Mesendoderm (in vitro differentiated cells): ENCODE measurements at regions not wholly inside any gene's neighbourhood (a gene's known extent, or its start where the extent isn't known, plus 50 kb on each side); places are given as distances from the start of the nearest gene placed in this dataset.

ENCODE experiments used
- DNase-seq: peaks from one replicate; pipeline ENCODE4 v3.0.0; 2013
- H2AK5ac ChIP-seq: 2 replicates; pipeline ENCODE4 v1.6.1; 2013; ENCODE audit warnings: low read length, inconsistent platforms
- H2BK120ac ChIP-seq: 2 replicates; pipeline ENCODE4 v1.6.1; 2013; ENCODE audit warnings: low read depth, mild to moderate bottlenecking, low read length, moderate library complexity, mixed read lengths
- H2BK15ac ChIP-seq: replicated peaks from 2 replicates; pipeline ENCODE4 v1.6.1; 2013; ENCODE audit warnings: low read depth, mild to moderate bottlenecking, moderate library complexity
- H2BK5ac ChIP-seq: 2 replicates; pipeline ENCODE4 v1.6.1; 2013; ENCODE audit warnings: low read length, inconsistent platforms
- H3K18ac ChIP-seq: 2 replicates; pipeline ENCODE4 v1.6.1; 2013; ENCODE audit warnings: mild to moderate bottlenecking, low read length, mixed read lengths
- H3K23ac ChIP-seq: one replicate; pipeline ENCODE4 v1.6.1; 2013; ENCODE audit warnings: low read length
- H3K27ac ChIP-seq: 2 replicates; pipeline ENCODE4 v1.5.1; 2013; ENCODE audit warnings: low read depth, mild to moderate bottlenecking, inconsistent platforms, low read length, moderate library complexity
- H3K27me3 ChIP-seq: 2 replicates; pipeline ENCODE4 v1.6.1; 2013; ENCODE audit warnings: low read length, control low read depth, mild to moderate bottlenecking, inconsistent platforms; ENCODE audit not compliant: insufficient read depth, poor library complexity
- H3K36me3 ChIP-seq: 2 replicates; pipeline ENCODE4 v1.6.1; 2013; ENCODE audit warnings: low read length, inconsistent platforms; ENCODE audit not compliant: control insufficient read depth, insufficient read depth
- H3K4ac ChIP-seq: one replicate; pipeline ENCODE4 v1.6.1; 2013; ENCODE audit warnings: low read depth, mild to moderate bottlenecking, low read length, moderate library complexity
- H3K4me1 ChIP-seq: 2 replicates; pipeline ENCODE4 v1.6.1; 2013; ENCODE audit warnings: low read depth, low read length, inconsistent platforms; ENCODE audit not compliant: control insufficient read depth
- H3K4me2 ChIP-seq: 2 replicates; pipeline ENCODE4 v1.6.1; 2013; ENCODE audit warnings: low read length
- H3K4me3 ChIP-seq: 2 replicates; pipeline ENCODE4 v1.5.1; 2013; ENCODE audit warnings: mild to moderate bottlenecking, low read length
- H3K56ac ChIP-seq: one replicate; pipeline ENCODE4 v1.6.1; 2013; ENCODE audit warnings: low read length
- H3K79me1 ChIP-seq: 2 replicates; pipeline ENCODE4 v1.6.1; 2013; ENCODE audit warnings: low read length, inconsistent platforms
- H3K79me2 ChIP-seq: 2 replicates; pipeline ENCODE4 v1.6.1; 2013; ENCODE audit warnings: mild to moderate bottlenecking, low read length; ENCODE audit not compliant: control insufficient read depth, insufficient read depth
- H3K9ac ChIP-seq: 2 replicates; pipeline ENCODE4 v1.6.1; 2013; ENCODE audit warnings: low read length, inconsistent platforms
- H4K5ac ChIP-seq: one replicate; pipeline ENCODE4 v1.6.1; 2013; ENCODE audit warnings: low read length
- H4K8ac ChIP-seq: one replicate; pipeline ENCODE4 v1.6.1; 2013; ENCODE audit warnings: low read depth, mild to moderate bottlenecking, control low read depth, low read length, moderate library complexity
- WGBS: extraction: QIAGEN DNeasy Blood & Tissue Kit; methylation state at CpG from one replicate; pipeline ENCODE4 v1.1.7; 2013; ENCODE audit warnings: low lambda C conversion rate, missing lambda C conversion rate; ENCODE audit not compliant: insufficient coverage; ENCODE audit errors: extremely low coverage; 5-methylcytosine and 5-hydroxymethylcytosine counted together

- no peak overlapping the region for H4K5ac ChIP-seq
- H3K9ac ChIP-seq: no peak overlapping the region
- H3K27ac ChIP-seq: no peak overlapping the region
- H3K79me2 ChIP-seq: no peaks in the 10 kb centered on the region
- H3K79me1 ChIP-seq: no peaks in the 10 kb centered on the region
- H3K36me3 ChIP-seq: no peaks in the 10 kb centered on the region
- no peak overlapping the region for H4K8ac ChIP-seq
- no CpG with 5 or more reads among the region's 16 CpGs for WGBS
- no peak overlapping the region for H2AK5ac ChIP-seq
- no peak overlapping the region for H3K4me3 ChIP-seq
- H2BK15ac ChIP-seq: no peak overlapping the region
- no peak overlapping the region for H3K56ac ChIP-seq
- H2BK120ac ChIP-seq: no peak overlapping the region
- H3K4me1 ChIP-seq: no peaks in the 10 kb centered on the region
- DNase-seq: peak; percentile 12
- H3K23ac ChIP-seq: no peak overlapping the region
- no peak overlapping the region for H2BK5ac ChIP-seq
- no peak overlapping the region for H3K4me2 ChIP-seq
- no peaks in the 10 kb centered on the region for H3K27me3 ChIP-seq
- H3K4ac ChIP-seq: no peak overlapping the region
- no peak overlapping the region for H3K18ac ChIP-seq
These were observed 53.3 kb upstream of the DACT2 start for GRCh38 chr6:168372889-168373288.

GRCh38 chr6:168373389-168373788 lies 53.8 kb upstream of the DACT2 start:
- Histone ChIP-seq H3K79me2 (no peaks in the 10 kb centered on the region), H4K8ac (no peak overlapping the region), H2AK5ac (no peak overlapping the region), H3K56ac (no peak overlapping the region), H3K27ac (no peak overlapping the region), H3K18ac (no peak overlapping the region), H2BK120ac (no peak overlapping the region), H3K4me2 (no peak overlapping the region), H4K5ac (no peak overlapping the region), H3K79me1 (no peaks in the 10 kb centered on the region), H3K4me1 (no peaks in the 10 kb centered on the region), H3K9ac (no peak overlapping the region), H3K27me3 (no peaks in the 10 kb centered on the region), H3K4me3 (no peak overlapping the region), H3K23ac (no peak overlapping the region), H2BK5ac (no peak overlapping the region), H3K4ac (no peak overlapping the region), H3K36me3 (no peaks in the 10 kb centered on the region), H2BK15ac (no peak overlapping the region)
- no peak for DNase-seq
- WGBS: no CpG with 5 or more reads among the region's 7 CpGs

- Histone ChIP-seq H3K36me3 (no peaks in the 10 kb centered on the region), H3K27ac (no peak overlapping the region), H2BK120ac (no peak overlapping the region), H3K9ac (no peak overlapping the region), H4K5ac (no peak overlapping the region), H3K18ac (no peak overlapping the region), H3K56ac (no peak overlapping the region), H4K8ac (no peak overlapping the region), H3K79me2 (no peaks in the 10 kb centered on the region), H3K27me3 (no peaks in the 10 kb centered on the region), H3K79me1 (no peaks in the 10 kb centered on the region), H3K4me2 (no peak overlapping the region), H2BK5ac (no peak overlapping the region), H3K23ac (no peak overlapping the region), H2BK15ac (no peak overlapping the region), H3K4me3 (no peak overlapping the region), H3K4ac (no peak overlapping the region), H3K4me1 (no peaks in the 10 kb centered on the region), H2AK5ac (no peak overlapping the region)
- WGBS: no CpG with 5 or more reads among the region's 13 CpGs
- no peak for DNase-seq
These were observed 54.5 kb upstream of the DACT2 start for GRCh38 chr6:168374051-168374502.

DNA sequence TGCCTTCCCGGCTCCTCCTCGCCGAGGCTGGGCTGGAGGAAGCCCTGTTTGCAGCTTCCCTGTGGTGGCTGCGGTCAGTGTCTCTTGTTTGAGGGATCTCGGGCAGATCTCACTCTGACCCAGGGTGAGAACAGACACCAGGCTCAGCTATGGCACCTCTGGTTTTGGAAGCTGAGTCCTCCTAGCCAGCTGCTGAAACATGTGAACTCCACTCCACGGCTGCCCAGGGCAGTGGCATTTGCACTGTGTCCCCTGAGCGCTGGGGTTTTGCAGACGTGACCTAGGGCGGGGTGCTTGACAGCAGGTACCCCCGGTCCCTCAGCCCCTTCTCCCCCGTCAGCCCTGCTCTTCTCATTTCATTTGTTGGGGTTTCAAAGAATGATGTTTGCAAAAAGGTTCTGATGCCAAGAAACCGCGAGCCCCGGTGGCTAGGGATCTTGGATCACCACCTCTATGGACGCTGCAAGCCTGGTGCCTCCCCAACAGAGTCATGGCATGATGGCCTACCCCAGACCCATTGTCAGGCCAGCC lies 55.0 kb upstream of the DACT2 start:
- Histone ChIP-seq H3K79me1 (no peaks in the 10 kb centered on the region), H3K4me3 (no peak overlapping the region), H4K8ac (no peak overlapping the region), H3K56ac (no peak overlapping the region), H3K36me3 (no peaks in the 10 kb centered on the region), H3K18ac (no peak overlapping the region), H2AK5ac (no peak overlapping the region), H3K27me3 (no peaks in the 10 kb centered on the region), H2BK15ac (no peak overlapping the region), H3K23ac (no peak overlapping the region), H2BK5ac (no peak overlapping the region), H3K4me1 (no peaks in the 10 kb centered on the region), H3K4me2 (no peak overlapping the region), H2BK120ac (no peak overlapping the region), H4K5ac (no peak overlapping the region), H3K79me2 (no peaks in the 10 kb centered on the region), H3K4ac (no peak overlapping the region), H3K9ac (no peak overlapping the region), H3K27ac (no peak overlapping the region)
- no peak for DNase-seq
- no CpG with 5 or more reads among the region's 15 CpGs for WGBS

DNA sequence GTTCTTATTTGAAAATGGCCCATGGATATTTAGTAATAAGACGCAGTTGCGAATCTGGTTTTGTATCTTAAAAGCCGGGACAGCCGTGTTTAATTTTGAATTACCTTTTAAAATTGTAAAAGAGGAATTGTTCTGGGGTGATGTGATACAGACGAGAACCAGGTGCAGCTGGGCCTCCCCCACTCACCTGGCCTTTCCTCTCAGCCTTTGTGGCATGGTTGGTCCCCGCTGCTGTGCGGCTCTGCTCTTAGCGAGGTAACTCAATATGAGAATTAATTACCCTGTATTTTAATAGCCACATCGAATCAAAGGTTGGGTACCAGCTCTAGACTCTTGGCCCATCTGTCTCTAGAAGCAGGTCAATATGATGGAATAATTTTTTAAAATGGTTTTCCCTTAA lies 56.5 kb upstream of the DACT2 start:
- Histone ChIP-seq H3K4ac (no peak overlapping the region), H3K4me1 (no peaks in the 10 kb centered on the region), H4K5ac (no peak overlapping the region), H3K4me3 (no peak overlapping the region), H3K27me3 (no peaks in the 10 kb centered on the region), H2BK120ac (no peak overlapping the region), H3K56ac (no peak overlapping the region), H2BK15ac (no peak overlapping the region), H4K8ac (no peak overlapping the region), H3K18ac (no peak overlapping the region), H2AK5ac (no peak overlapping the region), H3K79me2 (no peaks in the 10 kb centered on the region), H2BK5ac (no peak overlapping the region), H3K36me3 (no peaks in the 10 kb centered on the region), H3K23ac (no peak overlapping the region), H3K4me2 (no peak overlapping the region), H3K27ac (no peak overlapping the region), H3K79me1 (no peaks in the 10 kb centered on the region), H3K9ac (no peak overlapping the region)
- DNase-seq: no peak
- no CpG with 5 or more reads among the region's 9 CpGs for WGBS

- no peak overlapping the region for H4K5ac ChIP-seq
- no peak overlapping the region for H3K56ac ChIP-seq
- H3K36me3 ChIP-seq: no peaks in the 10 kb centered on the region
- no peak overlapping the region for H2BK120ac ChIP-seq
- no peak overlapping the region for H3K4me2 ChIP-seq
- H3K23ac ChIP-seq: no peak overlapping the region
- H3K79me2 ChIP-seq: no peaks in the 10 kb centered on the region
- H2BK15ac ChIP-seq: no peak overlapping the region
- no CpG with 5 or more reads among the region's 19 CpGs for WGBS
- no peak overlapping the region for H4K8ac ChIP-seq
- DNase-seq: no peak
- no peak overlapping the region for H3K9ac ChIP-seq
- no peak overlapping the region for H2BK5ac ChIP-seq
- no peak overlapping the region for H2AK5ac ChIP-seq
- no peaks in the 10 kb centered on the region for H3K79me1 ChIP-seq
- no peaks in the 10 kb centered on the region for H3K27me3 ChIP-seq
- no peak overlapping the region for H3K4ac ChIP-seq
- no peak overlapping the region for H3K4me3 ChIP-seq
- H3K18ac ChIP-seq: no peak overlapping the region
- H3K27ac ChIP-seq: no peak overlapping the region
- no peaks in the 10 kb centered on the region for H3K4me1 ChIP-seq
These were observed 57.4 kb upstream of the DACT2 start for GRCh38 chr6:168376811-168377483.
